AG09309 (cell line): ENCODE measurements at regions not wholly inside any gene's neighbourhood (a gene's known extent, or its start where the extent isn't known, plus 50 kb on each side); places are given as distances from the start of the nearest gene placed in this dataset.

ENCODE experiments used
- DNase-seq: peaks from one replicate; pipeline ENCODE4 v3.0.0-alpha.2; 2010; ENCODE audit warnings: low read depth
- H3K4me3 ChIP-seq: 2 replicates; pipeline ENCODE4 v1.5.1; 2011; ENCODE audit warnings: mild to moderate bottlenecking, low read depth, low read length, moderate library complexity; ENCODE audit not compliant: control insufficient read depth
- TF ChIP-seq, protein P1 (sequence below): IDR thresholded peaks from 2 replicates; pipeline ENCODE4 v1.5.1; 2011; ENCODE audit warnings: mild to moderate bottlenecking, low read depth, low read length, inconsistent platforms; ENCODE audit not compliant: insufficient read depth, control insufficient read depth; ENCODE audit errors: missing control alignments

DNA sequence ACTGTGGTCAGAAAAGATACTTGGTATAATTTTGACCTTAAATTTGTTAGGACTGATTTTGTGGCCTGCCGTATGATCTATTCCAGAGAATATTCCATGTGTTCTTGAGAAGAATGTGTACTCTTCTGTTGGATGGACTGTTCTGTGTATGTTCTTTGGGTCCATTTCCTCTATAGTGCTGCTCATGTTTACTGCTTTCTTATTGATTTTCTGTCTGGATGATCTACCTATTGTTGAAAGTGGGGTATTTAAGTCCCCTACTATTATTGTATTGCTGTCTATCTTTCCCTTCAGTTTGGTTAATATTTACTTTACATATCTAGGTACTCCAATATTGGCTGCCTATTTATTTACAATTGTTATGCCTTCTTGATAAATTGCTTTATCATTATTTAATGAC is 298.4 kb downstream of the BCKDHB start:
- TF ChIP-seq, protein P1, sequence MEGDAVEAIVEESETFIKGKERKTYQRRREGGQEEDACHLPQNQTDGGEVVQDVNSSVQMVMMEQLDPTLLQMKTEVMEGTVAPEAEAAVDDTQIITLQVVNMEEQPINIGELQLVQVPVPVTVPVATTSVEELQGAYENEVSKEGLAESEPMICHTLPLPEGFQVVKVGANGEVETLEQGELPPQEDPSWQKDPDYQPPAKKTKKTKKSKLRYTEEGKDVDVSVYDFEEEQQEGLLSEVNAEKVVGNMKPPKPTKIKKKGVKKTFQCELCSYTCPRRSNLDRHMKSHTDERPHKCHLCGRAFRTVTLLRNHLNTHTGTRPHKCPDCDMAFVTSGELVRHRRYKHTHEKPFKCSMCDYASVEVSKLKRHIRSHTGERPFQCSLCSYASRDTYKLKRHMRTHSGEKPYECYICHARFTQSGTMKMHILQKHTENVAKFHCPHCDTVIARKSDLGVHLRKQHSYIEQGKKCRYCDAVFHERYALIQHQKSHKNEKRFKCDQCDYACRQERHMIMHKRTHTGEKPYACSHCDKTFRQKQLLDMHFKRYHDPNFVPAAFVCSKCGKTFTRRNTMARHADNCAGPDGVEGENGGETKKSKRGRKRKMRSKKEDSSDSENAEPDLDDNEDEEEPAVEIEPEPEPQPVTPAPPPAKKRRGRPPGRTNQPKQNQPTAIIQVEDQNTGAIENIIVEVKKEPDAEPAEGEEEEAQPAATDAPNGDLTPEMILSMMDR, result no peak
- DNase-seq, result no peak
- no peak overlapping the region for H3K4me3 ChIP-seq

GRCh38 chr6:80403365-80403764 is 296.9 kb downstream of the BCKDHB start:
- H3K4me3 ChIP-seq, result no peak overlapping the region
- no peak for DNase-seq

DNA sequence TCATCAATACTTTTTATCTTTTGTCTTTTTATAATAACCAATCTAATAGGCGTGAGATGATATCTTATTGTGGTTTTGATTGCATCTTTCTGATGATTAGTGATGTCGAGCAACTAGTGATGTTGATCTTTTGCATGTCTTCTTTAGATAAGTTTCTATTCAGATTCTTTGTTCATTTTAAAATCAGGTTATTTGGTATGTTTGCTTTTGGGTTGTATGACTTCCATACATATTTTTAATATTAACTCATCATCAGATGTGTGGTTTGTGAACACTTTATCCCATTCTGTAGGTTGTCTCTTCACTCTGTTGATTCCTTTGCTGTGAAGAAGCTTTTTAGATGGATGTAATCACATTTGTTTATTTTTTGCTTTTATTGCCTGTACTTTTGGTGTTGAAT is 295.8 kb downstream of the BCKDHB start:
- TF ChIP-seq, protein P1, result no peak
- no peak for DNase-seq

More at GRCh38 chr6:80403365-80403764, 296.9 kb downstream of the BCKDHB start:
- TF ChIP-seq, protein P1, result no peak

More for the DNA sequence above, 295.8 kb downstream of the BCKDHB start:
- H3K4me3 ChIP-seq, result no peak overlapping the region
